Peyer's patch (tissue), 4 donors: ENCODE measurements at regions not wholly inside any gene's neighbourhood (a gene's known extent, or its start where the extent isn't known, plus 50 kb on each side); places are given as distances from the start of the nearest gene placed in this dataset.

Experiments used
- CTCF ChIP-seq, 6 experiments: fragments of 450-650 bp in 4 of 6; fragments of 200-600 bp in 2 of 6; sonication (generic) in 1 of 6; IDR thresholded peaks; one replicate each; pipeline ENCODE4 v1.5.1; 2017 to 2019; ENCODE audit warnings: antibody characterized with exemption in 6 of 6, mild to moderate bottlenecking in 3 of 6, moderate library complexity in 1 of 6
- POLR2A ChIP-seq, 2 donors: fragments of 450-650 bp; IDR thresholded peaks; one replicate each; pipeline ENCODE4 v1.5.1; 2017; ENCODE audit warnings: antibody characterized with exemption in 2 of 2, mild to moderate bottlenecking in 2 of 2, moderate library complexity in 2 of 2

- TF ChIP-seq POLR2A (IDR thresholded peaks at IDR 0.05) (no peak), CTCF (IDR thresholded peaks at IDR 0.05) (no peak)
Measured at GRCh38 chr7:33849971-33850559, 55.3 kb upstream of the BMPER start.
